ENCODE measurements at regions not wholly inside any gene's neighbourhood (a gene's known extent, or its start where the extent isn't known, plus 50 kb on each side); places are given as distances from the start of the nearest gene placed in this dataset.

- no peak for TF ChIP-seq CTCF (IDR thresholded peaks at IDR 0.05)
- TF ChIP-seq POLR2A (IDR thresholded peaks at IDR 0.05): no peak
Measured at GRCh38 chr2:66000901-66001300, 434.0 kb upstream of the MEIS1 start.
